Trophoblast cell (in vitro differentiated cells and primary cell): ENCODE measurements at regions not wholly inside any gene's neighbourhood (a gene's known extent, or its start where the extent isn't known, plus 50 kb on each side); places are given as distances from the start of the nearest gene placed in this dataset.

Experiments
- DNase-seq, 2 donors: peaks; one replicate each; pipeline ENCODE4 v3.0.0-alpha.2; 2016
- H2AFZ ChIP-seq: 2 replicates; pipeline ENCODE4 v1.6.1; 2013; ENCODE audit warnings: low read length, moderate library complexity, mild to moderate bottlenecking; ENCODE audit not compliant: insufficient read depth, poor library complexity
- H2AK5ac ChIP-seq: 2 replicates; pipeline ENCODE4 v1.6.1; 2013; ENCODE audit warnings: mild to moderate bottlenecking, low read length
- H2BK120ac ChIP-seq: 2 replicates; pipeline ENCODE4 v1.6.1; 2013; ENCODE audit warnings: low read length, mild to moderate bottlenecking, moderate library complexity; ENCODE audit not compliant: insufficient read depth, poor library complexity
- H2BK12ac ChIP-seq: 2 replicates; pipeline ENCODE4 v1.6.1; 2013; ENCODE audit warnings: mild to moderate bottlenecking, low read length, moderate library complexity
- H2BK5ac ChIP-seq: 2 replicates; pipeline ENCODE4 v1.6.1; 2013; ENCODE audit warnings: low read length, low read depth, moderate library complexity, mild to moderate bottlenecking; ENCODE audit not compliant: poor library complexity
- H3K14ac ChIP-seq: 2 replicates; pipeline ENCODE4 v1.6.1; 2013; ENCODE audit warnings: mild to moderate bottlenecking, low read length
- H3K18ac ChIP-seq: 2 replicates; pipeline ENCODE4 v1.6.1; 2013; ENCODE audit warnings: mild to moderate bottlenecking, low read length
- H3K23ac ChIP-seq: 2 replicates; pipeline ENCODE4 v1.6.1; 2013; ENCODE audit warnings: low read length
- H3K27ac ChIP-seq: 2 replicates; pipeline ENCODE4 v1.5.1; 2013; ENCODE audit warnings: low read depth, mild to moderate bottlenecking, inconsistent platforms, low read length, moderate library complexity
- H3K27me3 ChIP-seq: 2 replicates; pipeline ENCODE4 v1.6.1; 2013; ENCODE audit warnings: inconsistent platforms, mild to moderate bottlenecking, low read length, moderate library complexity; ENCODE audit not compliant: insufficient read depth
- H3K36me3 ChIP-seq, 2 experiments: 1 replicate in 1 of 2; 2 replicates in 1 of 2; pipeline ENCODE4 v1.6.1; 2013; ENCODE audit warnings: low read length in 2 of 2, mild to moderate bottlenecking in 2 of 2, moderate library complexity in 1 of 2; ENCODE audit not compliant: insufficient read depth in 2 of 2, control insufficient read depth in 1 of 2
- H3K4ac ChIP-seq: 2 replicates; pipeline ENCODE4 v1.6.1; 2013; ENCODE audit warnings: low read depth, mild to moderate bottlenecking, low read length, moderate library complexity
- H3K4me1 ChIP-seq, 2 experiments: 1 replicate in 1 of 2; 2 replicates in 1 of 2; pipeline ENCODE4 v1.6.1; 2013; ENCODE audit warnings: low read length in 2 of 2, mild to moderate bottlenecking in 2 of 2, moderate library complexity in 1 of 2; ENCODE audit not compliant: insufficient read depth in 2 of 2, control insufficient read depth in 1 of 2
- H3K4me2 ChIP-seq: 2 replicates; pipeline ENCODE4 v1.6.1; 2013; ENCODE audit warnings: inconsistent platforms, mild to moderate bottlenecking, low read length, moderate library complexity
- H3K4me3 ChIP-seq: 2 replicates; pipeline ENCODE4 v1.5.1; 2013; ENCODE audit warnings: mild to moderate bottlenecking, low read depth, low read length, inconsistent platforms
- H3K79me1 ChIP-seq: one replicate; pipeline ENCODE4 v1.6.1; 2013; ENCODE audit warnings: low read length
- H3K79me2 ChIP-seq: 2 replicates; pipeline ENCODE4 v1.6.1; 2013; ENCODE audit warnings: low read length, mild to moderate bottlenecking; ENCODE audit not compliant: control insufficient read depth, insufficient read depth, poor library complexity
- H3K9ac ChIP-seq: 2 replicates; pipeline ENCODE4 v1.6.1; 2013; ENCODE audit warnings: mild to moderate bottlenecking, low read length
- H3K9me3 ChIP-seq: 2 replicates; pipeline ENCODE4 v1.6.1; 2013; ENCODE audit warnings: low read depth, mild to moderate bottlenecking, control low read depth, inconsistent platforms, low read length; ENCODE audit not compliant: insufficient read depth
- H4K12ac ChIP-seq: 2 replicates; pipeline ENCODE4 v1.6.1; 2013; ENCODE audit warnings: low read depth, mild to moderate bottlenecking, low read length, moderate library complexity
- H4K8ac ChIP-seq: 2 replicates; pipeline ENCODE4 v1.6.1; 2013; ENCODE audit warnings: low read depth, mild to moderate bottlenecking, low read length, moderate library complexity
- H4K91ac ChIP-seq: one replicate; pipeline ENCODE4 v1.6.1; 2013; ENCODE audit warnings: low read depth, mild to moderate bottlenecking, low read length, moderate library complexity
- WGBS: extraction: QIAGEN DNeasy Blood & Tissue Kit; methylation state at CpG from one replicate; pipeline ENCODE4 v1.1.7; 2013; ENCODE audit warnings: missing lambda C conversion rate; ENCODE audit not compliant: insufficient read length, insufficient coverage; ENCODE audit errors: extremely low coverage; 5-methylcytosine and 5-hydroxymethylcytosine counted together

- H2BK12ac ChIP-seq: no peak overlapping the region
- peaks cover 4 to 5% of the 10 kb centered on the region in 2 experiments for H3K4me1 ChIP-seq
- no peak overlapping the region for H3K18ac ChIP-seq
- H4K12ac ChIP-seq: no peak overlapping the region
- H4K91ac ChIP-seq: no peak overlapping the region
- no peak overlapping the region for H4K8ac ChIP-seq
- no peak overlapping the region for H3K9ac ChIP-seq
- no peak overlapping the region for H3K14ac ChIP-seq
- H3K36me3 ChIP-seq: no peaks in the 10 kb centered on the region
- H3K4me3 ChIP-seq: no peak overlapping the region
- H3K27ac ChIP-seq: peak overlapping the region; percentile 40
- no CpG with 5 or more reads among the region's 1 CpG for WGBS
- no peak overlapping the region for H2BK5ac ChIP-seq
- no peaks in the 10 kb centered on the region for H3K9me3 ChIP-seq
- H3K4me2 ChIP-seq: no peak overlapping the region
- H3K4ac ChIP-seq: no peak overlapping the region
- no peaks in the 10 kb centered on the region for H3K79me1 ChIP-seq
- H3K79me2 ChIP-seq: no peaks in the 10 kb centered on the region
- no peak overlapping the region for H2AK5ac ChIP-seq
- H2AFZ ChIP-seq: no peak overlapping the region
- H3K23ac ChIP-seq: no peak overlapping the region
- DNase-seq: peak; percentile 50 to 80
- no peak overlapping the region for H2BK120ac ChIP-seq
- no peaks in the 10 kb centered on the region for H3K27me3 ChIP-seq
Observed at GRCh38 chr21:35375115-35375514, 326.0 kb upstream of the RUNX1 start.

DNA sequence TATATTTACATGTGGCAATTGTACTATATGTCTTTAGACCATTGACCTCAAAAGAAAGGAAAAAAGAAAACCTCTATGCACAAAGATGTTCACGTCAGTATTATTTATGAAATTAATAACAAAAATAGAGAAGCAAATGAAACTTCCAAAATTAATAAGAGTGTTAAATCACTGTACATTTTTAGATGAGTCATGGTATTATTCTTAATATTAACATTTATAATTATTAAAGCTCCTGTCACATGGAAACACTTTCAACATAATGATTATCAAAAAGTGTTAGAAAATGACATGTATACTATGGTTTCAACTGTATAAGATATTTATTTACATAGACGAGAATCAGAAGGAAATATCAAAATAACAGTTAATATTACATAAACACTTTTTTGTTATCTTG, 324.9 kb upstream of the RUNX1 start:
- no peak overlapping the region for H2BK120ac ChIP-seq
- no peak overlapping the region for H3K4me2 ChIP-seq
- no peaks in the 10 kb centered on the region for H3K79me1 ChIP-seq
- H3K79me2 ChIP-seq: no peaks in the 10 kb centered on the region
- no CpG with 5 or more reads among the region's 2 CpGs for WGBS
- H2BK12ac ChIP-seq: no peak overlapping the region
- H4K12ac ChIP-seq: no peak overlapping the region
- H3K27me3 ChIP-seq: no peaks in the 10 kb centered on the region
- H3K4ac ChIP-seq: no peak overlapping the region
- no peak overlapping the region for H4K8ac ChIP-seq
- H3K4me1 ChIP-seq: peaks cover 4 to 5% of the 10 kb centered on the region in 2 experiments
- no peak overlapping the region for H3K18ac ChIP-seq
- no peak overlapping the region for H2AK5ac ChIP-seq
- no peak overlapping the region for H3K23ac ChIP-seq
- H3K9ac ChIP-seq: no peak overlapping the region
- H3K4me3 ChIP-seq: no peak overlapping the region
- DNase-seq: no peak
- H3K9me3 ChIP-seq: no peaks in the 10 kb centered on the region
- no peak overlapping the region for H3K27ac ChIP-seq
- H4K91ac ChIP-seq: no peak overlapping the region
- no peaks in the 10 kb centered on the region for H3K36me3 ChIP-seq
- H3K14ac ChIP-seq: no peak overlapping the region
- no peak overlapping the region for H2AFZ ChIP-seq
- no peak overlapping the region for H2BK5ac ChIP-seq

DNA sequence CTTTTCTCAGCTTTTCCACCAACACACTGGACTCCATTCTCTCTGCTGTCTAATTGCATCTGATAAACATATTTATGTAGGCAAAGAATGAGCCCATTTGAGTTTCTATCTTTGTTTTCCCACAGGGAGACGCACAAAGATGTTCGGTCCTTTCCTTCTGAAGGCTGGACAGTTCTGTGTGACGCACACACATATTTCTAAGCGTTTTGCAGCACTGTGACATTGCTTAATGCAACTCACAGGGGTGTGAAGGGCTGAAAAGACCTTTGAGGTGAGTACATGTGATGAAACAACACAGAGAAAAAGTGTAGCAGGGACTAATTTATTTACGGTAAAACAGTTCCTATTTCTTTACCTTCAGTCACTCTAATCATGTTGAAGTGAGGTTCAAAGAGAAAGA, 323.1 kb upstream of the RUNX1 start:
- no peak overlapping the region for H3K4me3 ChIP-seq
- H3K4ac ChIP-seq: no peak overlapping the region
- H4K91ac ChIP-seq: no peak overlapping the region
- peaks cover 3 to 4% of the 10 kb centered on the region in 2 experiments for H3K4me1 ChIP-seq
- no peaks in the 10 kb centered on the region for H3K79me1 ChIP-seq
- H2BK5ac ChIP-seq: no peak overlapping the region
- no CpG with 5 or more reads among the region's 5 CpGs for WGBS
- H4K8ac ChIP-seq: no peak overlapping the region
- H3K14ac ChIP-seq: no peak overlapping the region
- H3K79me2 ChIP-seq: no peaks in the 10 kb centered on the region
- no peaks in the 10 kb centered on the region for H3K27me3 ChIP-seq
- H2AFZ ChIP-seq: no peak overlapping the region
- no peak overlapping the region for H3K4me2 ChIP-seq
- H4K12ac ChIP-seq: no peak overlapping the region
- no peak overlapping the region for H3K23ac ChIP-seq
- H3K9me3 ChIP-seq: no peaks in the 10 kb centered on the region
- H3K36me3 ChIP-seq: no peaks in the 10 kb centered on the region
- peak; percentile 54 to 77 for DNase-seq
- no peak overlapping the region for H3K27ac ChIP-seq
- H2BK120ac ChIP-seq: no peak overlapping the region
- H2AK5ac ChIP-seq: no peak overlapping the region
- H2BK12ac ChIP-seq: no peak overlapping the region
- no peak overlapping the region for H3K9ac ChIP-seq
- H3K18ac ChIP-seq: no peak overlapping the region

- H3K27ac ChIP-seq: no peak overlapping the region
- H2AFZ ChIP-seq: no peak overlapping the region
- H2BK12ac ChIP-seq: no peak overlapping the region
- no peak overlapping the region for H3K23ac ChIP-seq
- no peak overlapping the region for H3K9ac ChIP-seq
- H3K14ac ChIP-seq: no peak overlapping the region
- H4K91ac ChIP-seq: no peak overlapping the region
- H3K4me2 ChIP-seq: no peak overlapping the region
- no CpG with 5 or more reads among the region's 4 CpGs for WGBS
- no peak for DNase-seq
- H3K4ac ChIP-seq: no peak overlapping the region
- H2AK5ac ChIP-seq: no peak overlapping the region
- H3K36me3 ChIP-seq: no peaks in the 10 kb centered on the region
- peaks cover 3 to 4% of the 10 kb centered on the region in 2 experiments for H3K4me1 ChIP-seq
- no peak overlapping the region for H4K8ac ChIP-seq
- no peak overlapping the region for H2BK120ac ChIP-seq
- no peak overlapping the region for H3K18ac ChIP-seq
- no peak overlapping the region for H3K4me3 ChIP-seq
- no peaks in the 10 kb centered on the region for H3K9me3 ChIP-seq
- no peak overlapping the region for H2BK5ac ChIP-seq
- H3K79me2 ChIP-seq: no peaks in the 10 kb centered on the region
- H3K79me1 ChIP-seq: no peaks in the 10 kb centered on the region
- no peaks in the 10 kb centered on the region for H3K27me3 ChIP-seq
- H4K12ac ChIP-seq: no peak overlapping the region
Observed at GRCh38 chr21:35370671-35371070, 321.6 kb upstream of the RUNX1 start.
